GM18507 (cell line): ENCODE measurements at regions not wholly inside any gene's neighbourhood (a gene's known extent, or its start where the extent isn't known, plus 50 kb on each side); places are given as distances from the start of the nearest gene placed in this dataset.

Experiments
- DNase-seq: peaks from one replicate; pipeline ENCODE4 v3.0.0; 2011; ENCODE audit warnings: low read depth; ENCODE audit not compliant: insufficient read length; ENCODE audit errors: extremely low spot score
- FAIRE-seq: peaks from 2 replicates; lab custom pipeline; 2011; peaks lifted over from hg19 to GRCh38; lab: Jason Lieb, UNC

DNA sequence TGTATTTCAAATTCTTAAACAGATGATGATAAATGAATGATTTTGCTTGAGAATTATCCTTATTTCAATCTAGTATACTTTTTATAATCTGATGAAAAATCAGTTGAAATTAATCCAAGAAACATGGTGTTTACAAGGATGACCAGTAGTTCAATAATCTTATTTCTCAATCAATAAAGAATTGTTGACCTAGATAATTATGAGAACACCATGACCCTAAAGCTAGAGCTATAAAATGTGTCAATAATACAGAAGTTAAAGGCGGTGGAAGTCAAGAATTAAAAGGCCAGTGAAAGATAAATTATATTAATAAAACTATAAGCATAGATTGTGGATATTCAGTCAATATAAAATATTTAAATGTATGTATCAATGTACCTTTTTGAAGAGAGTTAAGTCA is 667.4 kb upstream of the GCFC2 start:
- DNase-seq (no peak), FAIRE-seq (no peak)

GRCh38 chr2:76341439-76341838 is 630.7 kb upstream of the GCFC2 start:
- no peak for DNase-seq
- FAIRE-seq, result no peak

DNA sequence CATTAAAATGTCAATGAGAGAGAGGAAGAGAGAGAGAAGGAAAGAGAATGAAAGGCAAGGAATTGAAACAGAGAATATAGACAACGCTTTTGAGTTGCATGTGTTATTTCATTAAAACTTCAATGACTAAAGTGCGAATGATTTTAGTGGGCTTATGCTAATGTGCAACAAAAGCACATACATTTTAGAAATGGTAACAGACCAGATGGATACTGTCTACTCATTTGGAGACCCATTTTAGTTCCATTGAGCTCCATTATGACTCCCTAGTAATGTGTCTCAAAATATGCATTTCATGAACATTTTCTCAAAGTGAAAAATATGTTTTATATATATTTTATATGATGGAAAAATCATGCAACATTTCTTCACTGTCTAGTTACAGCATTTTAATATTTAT is 622.2 kb upstream of the GCFC2 start:
- DNase-seq (no peak), FAIRE-seq (no peak)

GRCh38 chr2:76330865-76331264 is 620.1 kb upstream of the GCFC2 start:
- no peak for FAIRE-seq
- DNase-seq, result no peak

DNA sequence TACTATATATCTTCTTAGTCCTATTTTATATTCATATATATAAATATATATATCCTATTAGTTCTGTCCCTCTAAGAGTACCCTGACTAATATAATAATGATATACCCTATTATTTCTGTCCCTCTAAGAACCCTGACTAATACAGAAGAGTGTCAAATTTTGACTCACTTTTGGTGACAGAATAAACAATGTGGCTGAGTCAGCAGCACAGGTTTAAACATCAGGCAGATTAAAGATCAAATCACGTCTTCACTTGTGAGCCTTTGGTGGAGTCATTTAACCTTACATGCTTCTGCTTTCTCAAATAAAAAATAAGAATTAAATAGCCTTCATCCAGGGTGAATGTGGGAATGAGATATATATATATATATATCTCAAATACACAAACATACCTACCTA is 615.9 kb upstream of the GCFC2 start:
- no peak for FAIRE-seq

GRCh38 chr2:76323381-76323780 is 612.7 kb upstream of the GCFC2 start:
- DNase-seq, result no peak
- no peak for FAIRE-seq

More for the DNA sequence above, 615.9 kb upstream of the GCFC2 start:
- no peak for DNase-seq

DNA sequence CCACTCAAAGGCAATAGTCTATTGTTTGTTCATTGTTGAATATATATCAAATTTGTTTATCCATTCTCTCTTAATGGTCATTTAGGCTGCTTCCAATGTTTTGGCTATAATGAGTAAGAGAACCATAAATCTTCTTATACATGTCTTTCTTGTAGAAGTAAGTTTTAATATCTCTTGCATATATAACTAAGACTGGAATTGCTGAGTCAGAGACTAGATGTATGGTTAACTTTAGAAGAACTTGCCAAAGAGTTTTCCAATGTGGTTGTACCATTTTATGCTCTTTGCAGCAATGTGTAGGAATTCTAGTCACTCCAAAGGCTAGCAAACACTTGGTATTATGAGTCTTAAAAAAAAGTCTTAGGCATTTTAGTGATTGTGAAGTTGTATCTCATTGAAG is 610.0 kb upstream of the GCFC2 start:
- FAIRE-seq (no peak), DNase-seq (no peak)

DNA sequence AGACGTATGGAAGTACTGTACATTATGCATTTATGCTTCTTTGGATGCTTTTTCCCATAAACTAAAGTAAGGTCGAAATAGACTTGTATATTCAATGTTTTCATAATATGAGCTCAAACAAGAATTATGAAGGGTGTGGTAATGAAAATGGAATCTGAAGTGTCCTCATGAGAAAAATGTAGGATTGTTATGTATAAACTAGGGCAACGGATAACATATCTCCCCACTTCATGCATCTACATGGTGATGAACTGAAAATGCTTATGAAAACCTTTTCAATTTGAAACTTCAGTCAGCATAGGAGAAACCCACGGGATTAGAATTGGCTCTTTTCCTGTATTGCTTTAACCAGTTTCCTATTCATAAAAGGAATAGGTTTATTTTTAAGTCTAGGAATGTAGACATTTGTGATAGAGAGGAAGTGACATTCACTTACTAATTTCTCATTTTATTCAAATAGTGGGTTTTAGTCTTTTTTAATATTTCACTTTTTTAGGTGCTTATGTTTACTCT is 608.2 kb upstream of the GCFC2 start:
- FAIRE-seq (no peak), DNase-seq (no peak)

DNA sequence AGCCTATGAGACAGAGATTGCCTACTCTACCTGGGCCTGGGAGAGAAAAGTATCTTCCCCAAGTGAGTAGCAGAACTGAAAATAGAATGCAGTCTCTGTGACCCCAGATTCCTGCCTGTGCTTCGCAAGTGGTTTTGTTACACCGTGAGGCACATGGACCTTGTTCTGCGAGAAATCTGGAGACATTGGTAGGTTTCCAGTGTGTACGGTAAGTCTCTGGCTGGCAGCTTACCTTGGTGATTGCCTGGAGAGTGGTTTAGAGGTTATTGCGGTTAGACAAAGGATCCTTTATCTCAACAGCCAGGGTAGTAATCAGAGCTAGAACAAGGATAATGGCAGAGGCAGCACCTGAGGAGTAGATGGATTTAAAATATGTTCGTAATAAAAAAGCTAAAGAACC is 606.0 kb upstream of the GCFC2 start:
- no peak for DNase-seq
- no peak for FAIRE-seq

DNA sequence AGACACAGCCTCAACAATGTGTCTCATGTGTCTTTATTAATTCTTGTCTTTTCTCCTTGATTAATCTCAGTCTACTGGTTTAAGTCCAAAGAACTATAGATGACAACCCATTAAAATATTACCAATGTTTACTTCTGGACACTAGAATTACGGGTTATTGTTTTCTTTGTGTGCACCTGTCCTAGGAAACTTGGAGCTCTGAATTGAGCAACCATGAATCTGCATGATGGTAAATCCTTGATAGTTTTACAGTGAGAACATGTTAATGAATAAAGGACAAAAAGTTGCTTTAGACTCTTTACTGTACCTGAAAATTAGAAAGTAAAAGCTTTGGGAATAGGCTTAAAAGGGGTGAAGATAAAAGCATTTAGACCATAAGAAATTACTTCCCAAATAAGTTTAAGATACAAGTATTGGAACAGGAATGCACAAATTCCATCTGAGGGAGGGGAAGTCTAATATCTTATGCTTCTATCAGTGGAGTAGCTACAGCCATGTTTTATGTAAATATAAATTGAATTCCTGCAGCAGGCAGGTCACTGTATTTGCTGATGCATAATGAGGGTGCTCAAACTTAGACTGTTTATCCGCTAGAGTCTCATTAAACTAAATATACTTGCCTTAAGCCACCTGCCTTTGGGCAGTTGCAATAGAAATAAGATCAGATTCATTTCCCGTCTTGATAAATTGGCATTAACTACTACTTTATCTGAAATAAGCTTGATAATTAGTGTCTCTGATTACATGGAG is 603.7 kb upstream of the GCFC2 start:
- FAIRE-seq (no peak), DNase-seq (no peak)

GRCh38 chr2:76312236-76312635 is 601.5 kb upstream of the GCFC2 start:
- FAIRE-seq (no peak), DNase-seq (no peak)

- DNase-seq, result no peak
Observed at GRCh38 chr2:76311728-76312127, 601.0 kb upstream of the GCFC2 start.

GRCh38 chr2:76310894-76311633 is 600.3 kb upstream of the GCFC2 start:
- FAIRE-seq (no peak), DNase-seq (no peak)

More at GRCh38 chr2:76311728-76312127, 601.0 kb upstream of the GCFC2 start:
- no peak for FAIRE-seq

- DNase-seq (no peak), FAIRE-seq (no peak)
Observed at GRCh38 chr2:76307495-76307894, 596.8 kb upstream of the GCFC2 start.

- DNase-seq, result no peak
- no peak for FAIRE-seq
Observed at GRCh38 chr2:76298041-76298440, 587.3 kb upstream of the GCFC2 start.

GRCh38 chr2:76296438-76296837 is 585.7 kb upstream of the GCFC2 start:
- FAIRE-seq, result no peak

DNA sequence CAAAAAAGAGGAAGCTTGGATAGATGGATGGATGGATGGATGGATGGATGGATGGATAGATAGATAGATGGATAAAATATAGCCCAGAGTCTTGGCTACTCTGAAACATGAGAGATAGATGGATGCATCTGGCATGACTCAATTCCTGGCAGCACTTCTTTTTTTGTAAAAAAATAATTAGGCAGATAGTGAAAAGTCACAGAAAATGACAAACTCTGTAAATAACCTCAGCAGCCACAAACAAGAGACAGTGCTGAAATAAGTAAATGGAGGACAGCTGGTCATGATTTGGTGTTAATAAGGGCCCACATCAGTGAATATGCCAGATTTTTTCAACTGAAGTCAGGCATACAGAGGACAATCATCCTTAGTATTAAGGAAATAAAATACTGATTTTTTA is 585.0 kb upstream of the GCFC2 start:
- DNase-seq (no peak), FAIRE-seq (no peak)

More at GRCh38 chr2:76296438-76296837, 585.7 kb upstream of the GCFC2 start:
- no peak for DNase-seq

DNA sequence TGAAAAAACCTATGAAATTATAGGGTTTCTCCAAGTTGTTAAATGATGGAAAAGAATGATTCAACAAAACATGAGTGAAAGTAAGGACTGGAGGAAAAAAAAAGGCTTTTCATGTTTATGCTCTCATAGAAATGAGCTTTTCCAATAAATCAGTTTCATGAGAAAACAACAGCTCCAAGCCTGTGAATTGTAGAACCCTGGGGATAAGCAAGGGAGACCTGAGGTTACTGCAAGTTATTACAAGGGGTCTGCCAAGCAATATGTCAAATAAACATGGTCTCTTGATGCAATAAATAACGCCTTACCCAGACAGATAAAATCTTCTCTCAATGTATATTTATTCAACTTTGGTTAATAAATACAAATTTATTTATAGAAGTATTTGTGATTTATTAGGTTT is 577.9 kb upstream of the GCFC2 start:
- DNase-seq (no peak), FAIRE-seq (no peak)

DNA sequence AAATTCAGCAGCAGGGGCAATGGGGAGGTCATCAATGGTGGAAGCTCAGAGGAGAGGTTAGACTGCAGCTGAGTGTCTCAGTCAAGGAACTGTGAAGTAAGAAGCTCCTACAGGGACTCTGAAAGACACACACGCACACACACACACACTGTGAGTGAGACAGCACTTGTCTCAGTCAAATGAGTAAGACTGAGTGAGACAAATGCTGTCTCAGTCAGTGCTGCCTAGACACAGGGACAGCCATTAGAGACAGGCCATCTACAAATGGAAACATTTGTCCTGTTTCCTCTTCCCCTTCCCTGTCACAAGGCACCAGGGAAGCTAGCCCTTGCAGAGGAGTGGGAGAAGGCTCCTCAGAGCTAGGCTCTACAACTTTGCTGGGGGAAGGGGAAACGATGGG is 577.4 kb upstream of the GCFC2 start:
- FAIRE-seq, result no peak
- no peak for DNase-seq

DNA sequence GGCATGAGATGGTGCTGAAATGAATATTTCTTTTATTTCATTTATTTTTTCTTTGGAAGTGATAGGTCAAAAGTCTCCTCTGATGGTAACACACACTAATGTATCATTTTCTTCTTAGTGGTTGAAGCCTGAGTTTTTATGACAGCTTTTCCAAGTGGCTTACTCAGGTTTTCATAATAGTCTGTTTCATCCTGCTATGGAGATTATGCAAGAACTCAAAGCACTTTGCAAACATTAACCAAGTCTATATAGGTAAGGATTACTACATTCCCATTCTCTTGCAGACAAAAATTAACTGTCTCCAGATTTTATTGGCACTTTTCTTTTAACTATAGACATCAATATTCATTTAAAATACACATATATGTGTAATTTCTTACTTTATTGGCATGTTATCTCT is 572.6 kb upstream of the GCFC2 start:
- no peak for DNase-seq
- no peak for FAIRE-seq
